Breast epithelium (tissue), 4 donors: ENCODE measurements at regions not wholly inside any gene's neighbourhood (a gene's known extent, or its start where the extent isn't known, plus 50 kb on each side); places are given as distances from the start of the nearest gene placed in this dataset.

Experiments
- DNase-seq, 2 donors: peaks; one replicate each; pipeline ENCODE4 v3.0.0-alpha.2; 2019; ENCODE audit warnings: low spot score in 2 of 2
- H3K27ac ChIP-seq, 2 donors: fragments of 200-600 bp; sonication (generic) in 1 of 2; one replicate each; pipeline ENCODE4 v1.5.1; 2016 to 2019; ENCODE audit warnings: mild to moderate bottlenecking in 1 of 2
- H3K27me3 ChIP-seq, 2 donors: fragments of 200-600 bp; sonication (generic) in 1 of 2; one replicate each; pipeline versions ENCODE4 v1.5.1 to v1.6.0; 2017 to 2019; ENCODE audit warnings: control low read depth in 1 of 2, mild to moderate bottlenecking in 1 of 2
- H3K36me3 ChIP-seq: fragments of 200-600 bp; one replicate; pipeline ENCODE4 v1.5.1; 2019
- H3K4me1 ChIP-seq, 2 donors: fragments of 200-600 bp; sonication (generic); one replicate each; pipeline ENCODE4 v1.5.1; 2016 to 2019; ENCODE audit warnings: control low read depth in 1 of 2
- H3K4me3 ChIP-seq, 3 donors: fragments of 200-600 bp; sonication (generic); 1 replicate in 2 of 3; 2 replicates in 1 of 3; pipeline ENCODE4 v1.5.1; 2016 to 2019; ENCODE audit warnings: mild to moderate bottlenecking in 3 of 3, moderate library complexity in 2 of 3
- H3K9me3 ChIP-seq, 2 donors: fragments of 200-600 bp; sonication (generic) in 1 of 2; one replicate each; pipeline ENCODE4 v1.5.1; 2016 to 2019; ENCODE audit warnings: control low read depth in 1 of 2
- CTCF ChIP-seq, 3 donors: fragments of 450-650 bp; IDR thresholded peaks; one replicate each; pipeline ENCODE4 v1.5.1; 2016 to 2017; ENCODE audit warnings: antibody characterized with exemption in 3 of 3, mild to moderate bottlenecking in 3 of 3, moderate library complexity in 3 of 3
- POLR2A ChIP-seq: fragments of 450-650 bp; IDR thresholded peaks from one replicate; pipeline ENCODE4 v1.6.1; 2016; ENCODE audit warnings: antibody characterized with exemption, mild to moderate bottlenecking, moderate library complexity
- POLR2AphosphoS5 ChIP-seq, 3 donors: sonication (generic); formaldehyde crosslinking; IDR thresholded peaks; one replicate each; pipeline ENCODE4 v1.6.1; 2017; ENCODE audit warnings: antibody characterized with exemption in 3 of 3
- intact Hi-C: fragments of 100-400 bp; cut with DNase I; formaldehyde crosslinking; loops from one replicate; pipeline ENCODE4 v1.15.1; 2023; ENCODE audit warnings: low total_unique reads

GRCh38 chr4:137125011-137125410, 407.3 kb downstream of the PCDH18 start:
- no peak for TF ChIP-seq POLR2A
- TF ChIP-seq CTCF (IDR thresholded peaks at IDR 0.05), result no peak
- TF ChIP-seq POLR2AphosphoS5 (IDR thresholded peaks at IDR 0.05), result no peak
- intact Hi-C loops, result no loop called here
- H3K36me3 ChIP-seq, result no peaks in the 10 kb centered on the region
- H3K27ac ChIP-seq, result peak overlapping the region in 1 of 2 donors; percentile 17
- no peaks in the 10 kb centered on the region for H3K4me1 ChIP-seq
- H3K4me3 ChIP-seq, result peak overlapping the region; percentile 38 to 64 (median 40)
- H3K9me3 ChIP-seq, result no peaks in the 10 kb centered on the region
- no peaks in the 10 kb centered on the region for H3K27me3 ChIP-seq
- DNase-seq, result no peak

DNA sequence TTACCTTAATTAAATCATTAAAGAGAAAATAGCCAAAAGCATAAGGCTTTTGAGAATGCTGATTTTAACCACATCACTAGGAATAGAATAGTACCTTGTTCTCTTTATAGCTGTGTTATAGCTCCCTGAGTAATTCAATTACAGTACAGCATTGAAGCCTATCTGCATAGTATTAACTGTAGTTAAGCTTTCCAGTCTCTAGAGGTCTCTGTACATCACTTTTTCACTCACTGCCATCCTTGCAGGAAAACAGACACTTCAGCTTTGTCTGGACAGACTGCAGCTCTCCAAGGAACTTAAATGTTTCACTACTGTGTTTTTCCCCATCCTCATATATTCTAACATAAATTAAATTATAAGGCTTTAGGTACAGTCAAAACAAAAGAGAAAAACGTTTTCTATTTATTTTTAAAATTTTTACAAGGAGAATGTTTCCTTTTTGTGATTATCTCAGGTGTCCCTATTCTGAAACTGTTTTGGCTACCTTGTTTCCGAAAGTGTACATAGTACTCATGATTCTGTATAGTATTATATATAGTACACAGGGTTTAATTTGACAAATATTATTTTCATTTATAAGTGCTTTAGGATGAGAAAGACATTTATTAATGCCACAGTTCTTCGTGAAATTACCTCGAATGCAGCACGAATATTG, 407.9 kb downstream of the PCDH18 start:
- DNase-seq, result no peak
- Histone ChIP-seq H3K4me1 (no peaks in the 10 kb centered on the region), H3K4me3 (peak overlapping the region; percentile 38 to 64 (median 40)), H3K9me3 (no peaks in the 10 kb centered on the region), H3K36me3 (no peaks in the 10 kb centered on the region), H3K27me3 (no peaks in the 10 kb centered on the region), H3K27ac (peak overlapping the region in 1 of 2 donors; percentile 17)
- intact Hi-C loops, result no loop called here
- TF ChIP-seq POLR2A (no peak), CTCF (IDR thresholded peaks at IDR 0.05) (peak in 2 of 3 donors; percentile 44 to 55)

DNA sequence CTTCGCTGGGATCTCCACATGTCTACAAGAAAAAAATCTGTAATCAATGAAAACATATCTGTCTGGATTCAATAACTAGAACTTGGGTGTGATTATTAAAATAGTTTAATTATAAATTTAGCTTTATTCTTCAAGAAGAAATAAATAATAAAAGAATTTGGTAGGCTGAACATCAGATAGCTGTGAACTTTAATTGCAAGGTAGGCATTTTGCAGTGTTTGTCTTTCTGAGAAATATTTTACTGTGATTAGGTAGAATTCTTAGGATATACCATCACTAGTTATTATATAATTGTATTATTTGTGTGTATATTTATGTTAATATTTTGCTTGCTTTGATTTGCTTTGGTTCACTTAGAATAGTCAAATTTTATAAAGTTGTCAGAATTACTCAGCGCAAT, 409.4 kb downstream of the PCDH18 start:
- H3K36me3 ChIP-seq, result no peaks in the 10 kb centered on the region
- no peaks in the 10 kb centered on the region for H3K9me3 ChIP-seq
- TF ChIP-seq CTCF (IDR thresholded peaks at IDR 0.05), result no peak
- no peak for TF ChIP-seq POLR2A
- no peak for TF ChIP-seq POLR2AphosphoS5 (IDR thresholded peaks at IDR 0.05)
- DNase-seq, result no peak
- H3K27ac ChIP-seq, result no peak overlapping the region
- intact Hi-C loops, result no loop called here
- H3K4me3 ChIP-seq, result no peak overlapping the region
- no peaks in the 10 kb centered on the region for H3K27me3 ChIP-seq
- no peaks in the 10 kb centered on the region for H3K4me1 ChIP-seq

- no peaks in the 10 kb centered on the region for H3K4me1 ChIP-seq
- no peaks in the 10 kb centered on the region for H3K27me3 ChIP-seq
- H3K4me3 ChIP-seq, result no peak overlapping the region
- no peak overlapping the region for H3K27ac ChIP-seq
- no peaks in the 10 kb centered on the region for H3K9me3 ChIP-seq
- intact Hi-C loops, result no loop called here
- DNase-seq, result no peak
- no peak for TF ChIP-seq CTCF (IDR thresholded peaks at IDR 0.05)
- no peaks in the 10 kb centered on the region for H3K36me3 ChIP-seq
These were observed 416.1 kb downstream of the PCDH18 start for GRCh38 chr4:137116144-137116543.

- H3K27ac ChIP-seq, result no peak overlapping the region
- TF ChIP-seq POLR2AphosphoS5 (IDR thresholded peaks at IDR 0.05) (no peak), CTCF (IDR thresholded peaks at IDR 0.05) (no peak), POLR2A (no peak)
- intact Hi-C loops, result no loop called here
- DNase-seq, result no peak
- no peaks in the 10 kb centered on the region for H3K27me3 ChIP-seq
- no peaks in the 10 kb centered on the region for H3K4me1 ChIP-seq
- no peak overlapping the region for H3K4me3 ChIP-seq
- no peaks in the 10 kb centered on the region for H3K9me3 ChIP-seq
- H3K36me3 ChIP-seq, result no peaks in the 10 kb centered on the region
These were observed 425.6 kb downstream of the PCDH18 start for GRCh38 chr4:137106733-137107132.
